Activated B cell treated with CpG ODN at 0.5 μM for 24 hours (primary cell): ENCODE measurements at regions not wholly inside any gene's neighbourhood (a gene's known extent, or its start where the extent isn't known, plus 50 kb on each side); places are given as distances from the start of the nearest gene placed in this dataset.

ENCODE experiments used
- ATAC-seq: fragments of 200-7000 bp; cut with Tn5 transposase; one replicate; pipeline ENCODE4 v1.10.0; 2021; ENCODE audit warnings: low read depth, mild to moderate bottlenecking, moderate library complexity
- CTCF ChIA-PET: fragments of 350-600 bp; sonication (Branson Sonifier 250); formaldehyde crosslinking; loops from one replicate; lab custom pipeline; 2021; ENCODE audit warnings: antibody characterized with exemption; lab: Charles Lee
- POLR2A ChIA-PET: fragments of 350-600 bp; sonication (Branson Sonifier 250); formaldehyde crosslinking; loops from one replicate; lab custom pipeline; 2021; ENCODE audit warnings: antibody characterized with exemption; lab: Charles Lee
- DNase-seq: peaks from one replicate; pipeline ENCODE4 v3.0.0; 2022
- H3K27ac Mint-ChIP-seq: one replicate; pipeline ENCODE4 v1.8.0; 2020; ENCODE audit warnings: mixed read lengths
- H3K27me3 Mint-ChIP-seq: one replicate; pipeline ENCODE4 v1.8.0; 2021; ENCODE audit warnings: mixed read lengths
- H3K36me3 Mint-ChIP-seq: one replicate; pipeline ENCODE4 v1.8.0; 2021; ENCODE audit warnings: low read depth, mixed read lengths
- H3K4me1 Mint-ChIP-seq: one replicate; pipeline ENCODE4 v1.8.0; 2021; ENCODE audit warnings: mixed read lengths
- H3K4me3 Mint-ChIP-seq: one replicate; pipeline ENCODE4 v1.8.0; 2020; ENCODE audit warnings: mild to moderate bottlenecking, mixed read lengths
- H3K9me3 Mint-ChIP-seq: one replicate; pipeline ENCODE4 v1.8.0; 2020; ENCODE audit warnings: mixed read lengths
- intact Hi-C: fragments of 100-400 bp; cut with micrococcal nuclease; formaldehyde crosslinking; loops from one replicate; pipeline ENCODE4 v1.15.1; 2024
- TF ChIP-seq, protein P1 (sequence below): fragments of 200-600 bp; IDR thresholded peaks from one replicate; pipeline ENCODE4 v1.8.0; 2022; ENCODE audit warnings: antibody characterized with exemption, mild to moderate bottlenecking

DNA sequence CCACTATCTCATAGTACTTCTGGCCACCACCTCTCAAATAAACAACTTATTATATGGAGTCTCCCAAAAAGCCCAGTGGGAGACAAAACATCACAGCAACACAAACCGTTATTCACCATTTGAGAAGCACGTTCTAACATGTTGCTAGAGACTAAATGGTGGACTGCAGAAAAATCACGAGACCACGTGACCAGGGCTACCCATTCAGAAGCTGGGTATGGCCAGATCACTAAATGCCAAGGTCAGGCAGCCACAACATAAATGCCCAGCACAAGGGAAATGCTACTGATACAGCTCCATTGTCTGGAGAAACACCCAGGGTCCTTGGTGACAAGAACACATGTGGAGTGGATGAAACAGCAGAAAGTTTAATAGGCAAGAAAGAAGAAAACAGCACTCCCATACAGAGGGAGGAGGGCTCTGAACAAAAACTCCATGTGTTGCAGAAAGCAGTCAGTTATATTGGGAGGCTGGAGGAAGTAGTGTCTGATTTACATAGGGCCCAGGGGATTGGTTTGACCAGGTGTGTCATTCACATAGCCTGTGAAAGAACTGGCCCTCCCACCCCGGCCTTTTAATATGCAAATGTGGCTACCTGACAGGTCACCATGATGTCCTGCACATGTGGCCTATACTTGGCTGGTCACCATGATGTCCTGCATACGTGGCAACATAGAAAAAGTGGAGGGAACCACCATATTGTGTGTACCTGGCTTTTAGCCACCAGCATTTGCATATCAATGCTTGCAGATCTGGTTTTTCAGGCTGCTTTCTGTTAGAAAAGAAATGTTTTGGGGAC lies 97.2 kb downstream of the TRIM36 start:
- intact Hi-C loops, result no loop called here
- ChIA-PET POLR2A (no interaction called here), CTCF (interaction anchor here (1.0 kb wide), 1 partner anchor 623 kb away, joined by 3 read pairs; no protein-coding TSS in a partner anchor)
- Mint-ChIP-seq H3K36me3 (no peaks in the 10 kb centered on the region), H3K27ac (no peak overlapping the region), H3K27me3 (peaks cover 2% of the 10 kb centered on the region), H3K4me3 (no peak overlapping the region), H3K9me3 (peaks cover 3% of the 10 kb centered on the region), H3K4me1 (peaks cover 28% of the 10 kb centered on the region)
- TF ChIP-seq, protein P1, sequence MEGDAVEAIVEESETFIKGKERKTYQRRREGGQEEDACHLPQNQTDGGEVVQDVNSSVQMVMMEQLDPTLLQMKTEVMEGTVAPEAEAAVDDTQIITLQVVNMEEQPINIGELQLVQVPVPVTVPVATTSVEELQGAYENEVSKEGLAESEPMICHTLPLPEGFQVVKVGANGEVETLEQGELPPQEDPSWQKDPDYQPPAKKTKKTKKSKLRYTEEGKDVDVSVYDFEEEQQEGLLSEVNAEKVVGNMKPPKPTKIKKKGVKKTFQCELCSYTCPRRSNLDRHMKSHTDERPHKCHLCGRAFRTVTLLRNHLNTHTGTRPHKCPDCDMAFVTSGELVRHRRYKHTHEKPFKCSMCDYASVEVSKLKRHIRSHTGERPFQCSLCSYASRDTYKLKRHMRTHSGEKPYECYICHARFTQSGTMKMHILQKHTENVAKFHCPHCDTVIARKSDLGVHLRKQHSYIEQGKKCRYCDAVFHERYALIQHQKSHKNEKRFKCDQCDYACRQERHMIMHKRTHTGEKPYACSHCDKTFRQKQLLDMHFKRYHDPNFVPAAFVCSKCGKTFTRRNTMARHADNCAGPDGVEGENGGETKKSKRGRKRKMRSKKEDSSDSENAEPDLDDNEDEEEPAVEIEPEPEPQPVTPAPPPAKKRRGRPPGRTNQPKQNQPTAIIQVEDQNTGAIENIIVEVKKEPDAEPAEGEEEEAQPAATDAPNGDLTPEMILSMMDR, result no peak
- ATAC-seq (no peak), DNase-seq (no peak)

DNA sequence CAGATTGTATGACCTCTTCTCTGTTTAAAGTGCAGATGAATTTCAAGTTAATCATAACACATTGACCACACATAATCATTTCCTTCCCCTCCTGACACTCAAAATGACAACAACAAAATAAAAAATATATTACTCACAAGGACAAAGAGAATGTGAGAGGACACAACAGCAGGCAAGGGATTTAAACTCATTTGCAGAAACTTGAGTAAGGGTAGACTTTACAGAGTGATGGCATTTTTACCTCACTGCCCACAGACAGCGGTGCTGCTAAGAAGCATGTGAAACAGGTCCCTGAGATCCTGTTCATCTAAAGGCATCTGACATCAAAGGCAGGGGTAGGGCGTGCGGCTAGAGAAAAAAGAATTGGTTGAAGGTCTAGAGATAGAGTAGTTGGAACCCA lies 99.0 kb downstream of the TRIM36 start:
- intact Hi-C loops, result no loop called here
- Mint-ChIP-seq H3K27ac (no peak overlapping the region), H3K27me3 (peaks cover 2% of the 10 kb centered on the region), H3K9me3 (no peaks in the 10 kb centered on the region), H3K36me3 (no peaks in the 10 kb centered on the region), H3K4me1 (peaks cover 28% of the 10 kb centered on the region), H3K4me3 (no peak overlapping the region)
- ATAC-seq, result no peak
- DNase-seq, result no peak
- ChIA-PET CTCF (no interaction called here), POLR2A (no interaction called here)
- TF ChIP-seq, protein P1, result no peak

DNA sequence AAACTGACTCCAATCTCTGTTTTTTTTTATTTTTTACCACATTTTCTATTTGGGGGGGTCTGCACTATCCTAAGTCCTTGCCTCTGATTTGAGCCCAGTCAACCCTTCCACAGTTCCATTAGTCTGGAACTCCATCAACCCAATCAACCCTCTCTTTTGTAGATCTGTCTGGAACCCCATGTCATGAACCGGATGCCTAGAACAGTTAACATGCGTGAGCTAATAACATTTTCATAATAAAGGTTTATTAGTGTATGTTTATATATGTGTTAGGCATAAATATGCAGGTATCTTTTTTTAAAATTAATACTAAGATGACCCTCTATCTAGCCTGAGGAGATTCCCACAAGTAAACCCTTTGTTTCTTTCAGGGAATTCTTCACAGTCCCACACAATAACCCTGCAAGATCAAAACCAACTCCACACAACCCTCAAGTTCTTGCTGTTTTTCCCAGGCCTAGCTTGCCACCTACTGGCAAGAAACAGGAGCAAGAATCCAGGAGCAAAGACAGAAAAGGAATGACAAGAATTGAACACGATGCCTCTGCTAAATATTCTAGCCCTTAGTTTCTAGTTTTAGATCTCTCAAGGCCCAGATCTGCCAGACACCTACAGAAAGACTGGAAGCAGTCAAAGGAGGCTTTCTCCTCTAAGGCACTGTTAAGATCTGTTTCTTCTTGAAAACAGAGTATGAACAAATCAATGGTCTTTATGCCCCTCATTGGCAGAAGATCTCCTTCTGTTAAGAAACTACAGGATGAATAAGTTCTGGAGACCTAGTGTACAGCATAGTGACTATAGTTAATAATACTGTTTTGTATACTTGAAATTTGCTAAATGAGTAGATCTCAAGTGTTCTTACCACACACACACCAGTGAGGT lies 100.4 kb downstream of the TRIM36 start:
- Mint-ChIP-seq H3K36me3 (no peaks in the 10 kb centered on the region), H3K27me3 (peaks cover 2% of the 10 kb centered on the region), H3K27ac (peak overlapping the region; percentile 71), H3K4me3 (peak overlapping the region; percentile 6), H3K4me1 (peaks cover 28% of the 10 kb centered on the region), H3K9me3 (no peaks in the 10 kb centered on the region)
- TF ChIP-seq, protein P1, result no peak
- ChIA-PET CTCF (interaction anchor here (0.7 to 2.4 kb wide), 4 partner anchors 28 to 1457 kb away, joined by 3 to 11 read pairs (median 6); no protein-coding TSS in a partner anchor), POLR2A (interaction anchor here (1.0 kb wide), 1 partner anchor 28 kb away, joined by 4 read pairs; no protein-coding TSS in a partner anchor)
- intact Hi-C loops, result no loop called here
- no peak for DNase-seq
- peak; percentile 51 for ATAC-seq

DNA sequence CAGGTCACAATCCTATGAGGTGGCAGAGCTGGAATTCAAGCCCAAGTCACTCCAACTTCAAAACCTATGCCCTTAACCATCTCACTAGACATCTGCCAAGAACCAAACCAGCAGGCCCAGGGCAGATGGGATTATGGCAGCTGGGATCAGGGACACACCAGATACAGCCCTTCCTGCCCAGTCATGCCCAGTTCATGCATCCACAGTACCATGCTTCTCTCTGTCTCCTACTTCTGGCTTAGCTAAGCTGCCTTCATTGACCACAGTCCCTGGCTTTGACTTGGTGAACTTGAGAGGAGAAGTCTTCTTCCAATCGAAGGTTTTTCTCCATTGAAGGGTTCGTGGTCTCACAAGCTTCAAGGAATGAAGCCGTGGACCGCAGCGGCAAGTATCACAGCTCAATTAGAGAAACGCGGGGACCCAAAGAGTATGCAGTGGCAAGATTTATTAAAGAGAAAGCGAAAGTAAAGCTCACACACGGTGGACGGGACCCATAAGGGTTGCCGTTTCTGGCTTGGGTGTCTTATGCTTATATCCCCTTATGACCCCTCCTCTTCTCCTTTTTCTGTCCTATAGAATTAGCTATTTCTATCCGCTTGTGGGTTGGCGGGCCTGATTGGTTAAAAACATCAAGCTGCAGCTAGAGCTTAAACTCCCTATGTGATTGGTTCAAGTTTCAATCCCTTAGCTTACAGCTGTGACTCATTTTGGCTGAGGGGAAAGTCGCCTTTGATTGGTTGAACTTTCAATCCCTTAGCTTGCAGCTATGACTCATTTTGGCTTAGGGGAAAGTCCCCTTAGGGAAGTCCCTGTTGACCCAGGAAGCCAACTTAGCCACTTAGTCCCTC lies 101.2 kb downstream of the TRIM36 start:
- H3K27ac Mint-ChIP-seq, result peak overlapping the region; percentile 71
- peak overlapping the region; percentile 25 for H3K4me3 Mint-ChIP-seq
- ChIA-PET CTCF (interaction anchor here (1.8 to 2.4 kb wide), 3 partner anchors 29 to 1456 kb away, joined by 4 to 11 read pairs (median 7); no protein-coding TSS in a partner anchor), POLR2A (interaction anchor here (1.0 kb wide), 1 partner anchor 29 kb away, joined by 4 read pairs; no protein-coding TSS in a partner anchor)
- ATAC-seq, result peak; percentile 81
- no peaks in the 10 kb centered on the region for H3K36me3 Mint-ChIP-seq
- H3K9me3 Mint-ChIP-seq, result no peaks in the 10 kb centered on the region
- peaks cover 28% of the 10 kb centered on the region for H3K4me1 Mint-ChIP-seq
- intact Hi-C loops, result no loop called here
- DNase-seq, result no peak
- H3K27me3 Mint-ChIP-seq, result peaks cover 2% of the 10 kb centered on the region
- TF ChIP-seq, protein P1, result no peak
